Subcutaneous abdominal adipose tissue (tissue), 5 donors: ENCODE measurements at regions not wholly inside any gene's neighbourhood (a gene's known extent, or its start where the extent isn't known, plus 50 kb on each side); places are given as distances from the start of the nearest gene placed in this dataset.
A peak's percentile ranks its signal among the peaks of the same experiment; 100 is the strongest.

ENCODE experiments used
- H3K27ac ChIP-seq: one replicate; pipeline ENCODE4 v1.7.0; 2013; ENCODE audit warnings: low read depth, mild to moderate bottlenecking, inconsistent platforms, low read length, moderate library complexity
- H3K27me3 ChIP-seq, 5 donors: one replicate each; pipeline ENCODE4 v1.7.0; 2013; ENCODE audit warnings: low read length in 5 of 5, inconsistent platforms in 1 of 5; ENCODE audit not compliant: control insufficient read depth in 5 of 5, insufficient read depth in 4 of 5
- H3K36me3 ChIP-seq, 5 donors: one replicate each; pipeline ENCODE4 v1.7.0; 2013; ENCODE audit warnings: low read length in 5 of 5; ENCODE audit not compliant: control insufficient read depth in 5 of 5, insufficient read depth in 5 of 5
- H3K4me1 ChIP-seq, 5 donors: one replicate each; pipeline ENCODE4 v1.7.0; 2013; ENCODE audit warnings: low read length in 5 of 5, mild to moderate bottlenecking in 3 of 5, moderate library complexity in 1 of 5; ENCODE audit not compliant: control insufficient read depth in 5 of 5, insufficient read depth in 5 of 5
- H3K4me3 ChIP-seq, 5 donors: one replicate each; pipeline ENCODE4 v1.7.0; 2013; ENCODE audit warnings: low read length in 5 of 5, low read depth in 1 of 5
- H3K9ac ChIP-seq, 5 donors: one replicate each; pipeline ENCODE4 v1.7.0; 2013; ENCODE audit warnings: low read length in 5 of 5, mild to moderate bottlenecking in 4 of 5, moderate library complexity in 3 of 5
- H3K9me3 ChIP-seq, 5 donors: one replicate each; pipeline ENCODE4 v1.7.0; 2013; ENCODE audit warnings: low read length in 5 of 5; ENCODE audit not compliant: control insufficient read depth in 5 of 5
- donor health status: healthy.
- donor health status: healthy.
- donor health status: healthy.
- donor health status: healthy.
- donor health status: healthy.

DNA sequence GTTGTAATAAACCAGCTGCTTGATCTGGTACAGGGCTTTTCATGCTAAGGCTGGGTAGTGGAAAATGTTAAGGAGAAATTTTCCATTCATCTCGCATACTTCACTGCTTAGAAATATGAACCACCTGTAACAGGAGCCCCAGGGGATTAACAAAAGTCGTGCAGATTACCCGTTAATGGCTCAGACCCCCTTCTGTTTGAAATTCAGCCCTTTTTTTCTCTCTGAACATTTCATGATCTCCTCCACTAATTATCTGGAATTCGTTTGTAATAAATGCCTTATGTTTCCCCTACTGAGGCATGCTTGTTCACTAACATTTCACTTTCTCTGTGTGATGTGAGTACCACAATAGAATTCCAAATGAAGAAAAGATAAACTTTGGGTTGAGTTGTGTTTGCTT, 336.4 kb upstream of the HSF2 start:
- no peaks in the 10 kb centered on the region for H3K4me1 ChIP-seq
- H3K27ac ChIP-seq = no peak overlapping the region
- no peaks in the 10 kb centered on the region for H3K9me3 ChIP-seq
- H3K36me3 ChIP-seq = no peaks in the 10 kb centered on the region
- no peak overlapping the region for H3K9ac ChIP-seq
- H3K4me3 ChIP-seq = no peak overlapping the region
- H3K27me3 ChIP-seq = no peaks in the 10 kb centered on the region

DNA sequence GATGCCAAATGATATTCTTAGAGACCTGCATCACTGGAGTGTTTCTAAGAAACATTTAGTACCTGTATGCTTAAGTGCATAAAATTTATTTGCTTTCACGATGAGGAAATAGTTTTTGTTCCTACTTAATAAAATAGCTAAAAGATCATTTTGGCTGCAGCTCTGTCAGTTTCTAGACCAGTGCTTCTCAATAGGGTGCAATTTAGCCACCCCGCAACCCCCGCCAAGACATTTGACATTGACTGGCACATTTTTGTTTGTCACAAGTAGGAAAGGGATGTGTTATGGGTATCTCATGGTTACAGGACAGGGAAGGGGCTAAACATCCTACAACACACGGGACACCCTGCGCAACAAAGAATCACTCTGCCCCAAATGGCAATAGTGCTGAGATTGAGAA, 335.7 kb upstream of the HSF2 start:
- no peak overlapping the region for H3K9ac ChIP-seq
- H3K36me3 ChIP-seq = no peaks in the 10 kb centered on the region
- no peaks in the 10 kb centered on the region for H3K4me1 ChIP-seq
- no peak overlapping the region for H3K27ac ChIP-seq
- no peak overlapping the region for H3K4me3 ChIP-seq
- H3K27me3 ChIP-seq = no peaks in the 10 kb centered on the region
- H3K9me3 ChIP-seq = no peaks in the 10 kb centered on the region

DNA sequence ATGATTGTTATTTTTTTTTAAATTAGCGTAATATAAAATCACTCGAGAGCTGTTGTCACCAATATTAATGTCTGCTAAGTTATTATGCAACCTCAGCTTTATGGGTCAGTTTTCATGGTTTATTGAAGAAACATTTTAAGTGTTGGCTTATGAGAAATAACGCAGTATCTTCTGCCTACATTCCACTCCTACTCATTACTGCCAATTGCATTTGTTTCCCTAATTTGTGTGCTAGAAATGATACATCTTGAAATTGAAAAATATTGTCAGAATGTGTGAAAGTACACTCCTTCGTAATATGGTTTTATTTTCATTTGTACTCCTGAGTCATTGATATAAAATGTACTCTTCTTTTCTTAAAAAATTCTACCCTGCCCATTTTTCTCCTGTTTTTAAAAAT, 333.3 kb upstream of the HSF2 start:
- Histone ChIP-seq H3K4me3 (no peak overlapping the region), H3K27me3 (no peaks in the 10 kb centered on the region), H3K27ac (no peak overlapping the region), H3K9me3 (no peaks in the 10 kb centered on the region), H3K4me1 (no peaks in the 10 kb centered on the region), H3K9ac (no peak overlapping the region), H3K36me3 (no peaks in the 10 kb centered on the region)

DNA sequence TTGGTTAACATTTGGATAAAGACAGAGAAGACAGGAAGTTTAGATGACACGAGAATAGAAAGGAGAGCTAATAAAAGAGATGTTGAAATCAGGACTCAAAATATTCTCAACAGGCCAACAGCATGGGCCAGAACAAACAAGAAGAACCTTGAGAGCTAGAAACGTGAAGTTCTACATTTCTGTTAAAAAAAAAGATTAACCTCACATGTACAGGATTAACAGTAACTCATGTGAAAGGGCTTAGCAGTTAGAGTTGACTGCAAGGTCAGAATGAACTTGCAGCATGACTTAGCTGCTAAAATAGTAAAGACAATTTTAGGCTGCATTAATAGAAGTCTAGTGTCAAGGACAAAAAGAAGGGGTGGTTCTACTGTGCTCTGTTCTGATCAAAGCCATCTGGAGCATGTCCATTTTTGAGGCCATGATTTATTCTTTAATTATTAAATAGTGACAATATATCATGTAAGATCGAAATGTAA, 331.1 kb upstream of the HSF2 start:
- Histone ChIP-seq H3K9ac (no peak overlapping the region), H3K4me1 (peaks cover 0 to 6% (median 0%) of the 10 kb centered on the region in 5 donors), H3K27ac (no peak overlapping the region), H3K27me3 (no peaks in the 10 kb centered on the region), H3K9me3 (no peaks in the 10 kb centered on the region), H3K36me3 (no peaks in the 10 kb centered on the region), H3K4me3 (no peak overlapping the region)

DNA sequence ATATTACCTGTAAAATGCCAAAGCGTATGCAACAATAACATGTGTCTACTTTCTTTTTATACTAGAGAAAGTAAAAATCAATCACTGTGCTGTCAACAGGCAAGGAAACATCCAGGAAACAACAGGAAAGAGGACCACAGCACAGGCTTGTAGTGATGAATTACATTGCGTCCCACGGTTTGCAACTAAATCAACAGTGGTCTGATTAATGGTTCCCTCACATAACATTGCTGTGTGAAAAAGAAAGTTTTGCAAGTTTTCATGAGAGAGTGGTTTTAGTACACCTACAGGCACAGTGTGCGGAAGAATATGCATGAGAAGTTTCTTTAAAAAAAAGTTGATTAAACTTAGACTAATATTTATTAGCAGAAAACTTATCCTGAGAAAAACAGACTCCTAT, 329.5 kb upstream of the HSF2 start:
- H3K4me3 ChIP-seq = no peak overlapping the region
- H3K9ac ChIP-seq = no peak overlapping the region
- no peaks in the 10 kb centered on the region for H3K36me3 ChIP-seq
- peaks cover 0 to 6% (median 0%) of the 10 kb centered on the region in 5 donors for H3K4me1 ChIP-seq
- H3K27ac ChIP-seq = no peak overlapping the region
- H3K27me3 ChIP-seq = no peaks in the 10 kb centered on the region
- H3K9me3 ChIP-seq = no peaks in the 10 kb centered on the region

DNA sequence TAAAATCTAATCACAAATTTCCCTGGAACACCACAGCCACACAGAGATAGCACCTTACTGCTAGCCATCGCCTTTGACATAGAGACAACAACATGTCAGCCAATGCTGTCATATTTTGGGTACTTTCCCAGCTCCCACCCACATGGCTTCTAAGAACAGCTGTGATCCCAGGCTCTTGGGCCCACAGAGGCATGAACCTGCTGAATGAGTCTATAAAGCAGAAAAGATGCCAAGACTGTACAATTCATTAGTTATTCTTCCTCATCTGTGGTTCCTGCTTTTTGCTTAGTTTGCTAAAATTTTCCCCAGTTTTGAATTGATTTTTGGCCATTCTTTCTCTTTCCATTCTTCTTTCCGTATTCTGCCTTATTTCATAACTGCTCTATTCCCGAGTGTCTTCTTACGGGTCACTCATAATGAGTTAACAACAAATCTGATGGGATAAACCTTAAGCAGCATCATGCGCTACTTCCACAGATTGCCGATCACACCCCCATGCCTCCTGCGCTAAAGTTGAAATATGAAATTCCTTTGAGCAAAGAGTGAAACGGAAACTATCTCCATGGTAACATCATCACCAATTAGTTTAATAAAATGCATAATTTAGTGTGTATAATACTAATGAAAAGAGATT, 327.3 kb upstream of the HSF2 start:
- H3K27me3 ChIP-seq = no peaks in the 10 kb centered on the region
- H3K36me3 ChIP-seq = no peaks in the 10 kb centered on the region
- no peak overlapping the region for H3K9ac ChIP-seq
- no peaks in the 10 kb centered on the region for H3K9me3 ChIP-seq
- H3K4me1 ChIP-seq = peaks cover 0 to 10% (median 0%) of the 10 kb centered on the region in 5 donors
- no peak overlapping the region for H3K27ac ChIP-seq
- H3K4me3 ChIP-seq = peak overlapping the region in 2 of 5 donors; percentile 7 to 17

DNA sequence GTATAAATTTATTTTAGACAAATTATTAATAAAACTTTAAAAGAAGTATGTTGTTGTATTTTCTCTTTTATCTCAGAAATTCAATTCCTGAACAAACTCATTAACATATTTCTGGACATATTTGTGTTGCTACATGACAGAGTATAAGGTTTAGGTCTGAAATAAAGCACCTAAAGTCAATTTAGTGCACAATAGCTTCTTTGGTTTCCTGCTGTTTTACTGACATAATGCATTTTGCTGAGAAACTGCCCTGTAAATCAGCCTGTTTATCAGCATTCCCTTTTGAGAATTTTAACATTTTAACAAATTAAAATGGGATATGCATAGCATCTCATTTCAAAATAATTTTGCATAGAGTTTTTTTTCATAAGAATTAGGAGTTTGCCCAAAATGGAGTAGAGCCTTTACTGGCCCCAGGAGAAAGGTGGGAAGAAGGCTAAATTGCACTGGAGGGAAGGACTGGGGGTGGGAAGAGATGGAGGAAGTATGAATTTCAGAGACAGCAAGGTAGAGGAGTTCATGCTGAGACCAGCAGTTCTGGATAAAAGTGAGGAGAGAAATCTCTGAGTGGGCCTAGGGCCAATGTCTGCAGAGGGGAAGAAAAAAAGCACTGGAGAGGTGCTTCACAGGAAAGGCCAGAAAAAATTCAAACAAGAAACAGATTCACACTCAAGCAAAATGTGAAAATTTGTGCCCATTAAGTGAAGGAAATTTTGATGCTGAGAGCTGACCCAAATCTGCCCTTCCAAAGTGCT, 324.2 kb upstream of the HSF2 start:
- peaks cover 0 to 10% (median 0%) of the 10 kb centered on the region in 5 donors for H3K4me1 ChIP-seq

DNA sequence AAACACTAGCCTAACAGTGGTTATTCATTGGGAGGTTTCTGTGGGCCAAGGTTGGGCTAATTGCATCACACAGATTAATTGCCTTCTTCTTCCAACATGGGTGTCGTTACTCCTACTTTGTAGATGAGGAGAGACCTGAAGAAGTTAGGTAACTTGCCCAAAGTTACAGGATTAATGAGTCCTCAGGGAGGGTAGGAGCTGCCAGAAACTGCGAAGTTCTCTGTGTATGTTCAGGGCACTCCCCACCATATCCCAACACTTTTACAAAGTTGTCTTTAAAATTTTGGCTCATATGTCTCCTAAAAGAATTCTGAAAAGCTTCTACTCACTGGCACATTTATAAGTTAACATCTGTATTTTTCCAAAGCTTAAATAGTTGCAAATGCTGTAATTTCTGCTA, 323.5 kb upstream of the HSF2 start:
- no peak overlapping the region for H3K9ac ChIP-seq
- no peaks in the 10 kb centered on the region for H3K36me3 ChIP-seq
- H3K27me3 ChIP-seq = no peaks in the 10 kb centered on the region
- peaks cover 0 to 10% (median 0%) of the 10 kb centered on the region in 5 donors for H3K4me1 ChIP-seq
- H3K27ac ChIP-seq = no peak overlapping the region
- H3K4me3 ChIP-seq = no peak overlapping the region
- no peaks in the 10 kb centered on the region for H3K9me3 ChIP-seq

More for the DNA sequence above, 324.2 kb upstream of the HSF2 start:
- no peaks in the 10 kb centered on the region for H3K36me3 ChIP-seq
- H3K9me3 ChIP-seq = no peaks in the 10 kb centered on the region
- no peak overlapping the region for H3K27ac ChIP-seq
- H3K27me3 ChIP-seq = no peaks in the 10 kb centered on the region
- H3K4me3 ChIP-seq = no peak overlapping the region
- H3K9ac ChIP-seq = no peak overlapping the region

DNA sequence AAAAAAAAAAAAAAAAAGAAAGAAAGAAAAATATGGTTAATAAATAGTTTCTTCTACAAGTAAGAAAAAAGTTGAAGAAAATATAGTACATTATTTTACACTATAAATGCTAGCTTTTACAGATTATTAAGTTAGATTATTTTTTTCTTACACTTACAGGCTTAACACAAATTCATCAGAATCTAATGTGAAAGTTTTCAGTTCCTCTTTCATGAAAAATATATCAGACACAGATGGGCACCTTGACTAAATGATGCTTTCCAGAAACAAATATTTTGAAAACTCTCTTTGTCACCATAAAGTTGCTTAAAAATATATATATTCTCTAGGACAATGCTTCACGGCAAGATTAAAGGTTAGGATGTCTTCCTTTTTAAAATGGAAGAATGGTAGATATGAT, 321.8 kb upstream of the HSF2 start:
- no peak overlapping the region for H3K4me3 ChIP-seq
- no peak overlapping the region for H3K9ac ChIP-seq
- no peaks in the 10 kb centered on the region for H3K9me3 ChIP-seq
- H3K36me3 ChIP-seq = no peaks in the 10 kb centered on the region
- peaks cover 0 to 4% (median 0%) of the 10 kb centered on the region in 5 donors for H3K4me1 ChIP-seq
- no peaks in the 10 kb centered on the region for H3K27me3 ChIP-seq
- no peak overlapping the region for H3K27ac ChIP-seq

DNA sequence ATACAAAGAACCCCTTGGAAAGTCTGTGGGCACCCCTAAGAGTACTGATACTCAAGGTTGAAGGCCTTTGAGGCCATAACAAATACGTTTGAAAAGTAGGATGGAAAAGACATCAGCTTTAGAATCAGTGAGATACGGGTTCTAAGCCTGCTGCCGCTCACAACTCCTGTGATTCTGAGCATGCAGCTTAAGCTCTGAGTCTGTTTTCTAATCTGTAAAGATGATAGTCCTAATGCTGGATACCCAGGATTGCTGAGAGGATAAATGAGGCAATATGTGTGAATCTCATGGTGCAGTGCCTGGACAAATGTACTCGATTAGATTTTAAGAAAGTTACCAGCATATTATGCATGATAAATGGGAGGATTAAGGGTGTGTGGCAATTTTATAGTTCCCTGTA, 321.0 kb upstream of the HSF2 start:
- no peak overlapping the region for H3K27ac ChIP-seq
- H3K4me3 ChIP-seq = no peak overlapping the region

More for the DNA sequence above, 321.0 kb upstream of the HSF2 start:
- Histone ChIP-seq H3K36me3 (no peaks in the 10 kb centered on the region), H3K27me3 (no peaks in the 10 kb centered on the region), H3K9me3 (no peaks in the 10 kb centered on the region), H3K4me1 (peaks cover 0 to 4% (median 0%) of the 10 kb centered on the region in 5 donors), H3K9ac (no peak overlapping the region)
